K562 (cell line): ENCODE measurements at regions not wholly inside any gene's neighbourhood (a gene's known extent, or its start where the extent isn't known, plus 50 kb on each side); places are given as distances from the start of the nearest gene placed in this dataset.

Experiments used
- AFF1 ChIP-seq, 2 experiments: fragments of 450-650 bp; IDR thresholded peaks; 2 replicates each; pipeline ENCODE4 v1.6.1; 2018; ENCODE audit warnings: mild to moderate bottlenecking in 2 of 2, low read depth in 1 of 2; ENCODE audit not compliant: partially characterized antibody in 2 of 2
- ELK3 ChIP-seq: fragments of 450-650 bp; formaldehyde crosslinking; IDR thresholded peaks from 2 replicates; pipeline ENCODE4 v1.4.0; 2020; ENCODE audit warnings: mild to moderate bottlenecking
- EP300 ChIP-seq: IDR thresholded peaks from 2 replicates; pipeline ENCODE4 v1.6.1; 2012; ENCODE audit warnings: low read length, improper control_type of control experiment
- FOS ChIP-seq: IDR thresholded peaks from 3 replicates; pipeline ENCODE4 v1.6.1; 2011; ENCODE audit not compliant: insufficient read length; ENCODE audit errors: extremely low read depth
- HDAC2 ChIP-seq: fragments of 450-650 bp; IDR thresholded peaks from 2 replicates; pipeline ENCODE4 v1.6.1; 2016; ENCODE audit warnings: mild to moderate bottlenecking
- HMGXB4 ChIP-seq: sonication (generic); formaldehyde crosslinking; IDR thresholded peaks from 2 replicates; pipeline ENCODE4 v1.8.1; 2023; ENCODE audit warnings: mild to moderate bottlenecking, missing genetic modification reagents
- MXI1 ChIP-seq: IDR thresholded peaks from 2 replicates; pipeline ENCODE4 v1.6.1; 2011; ENCODE audit warnings: low read depth, mild to moderate bottlenecking, improper control_type of control experiment, low read length
- POLR2A ChIP-seq: fragments of 450-650 bp; conservative IDR thresholded peaks from 2 replicates; pipeline ENCODE4 v1.6.1; 2016
- RBFOX2 ChIP-seq: fragments of 200-400 bp; formaldehyde crosslinking; IDR thresholded peaks from 2 replicates; pipeline ENCODE4 v1.6.1; 2017; ENCODE audit warnings: low read depth, mild to moderate bottlenecking, low read length, moderate library complexity
- SPI1 ChIP-seq: IDR thresholded peaks from 2 replicates; pipeline ENCODE4 v1.6.1; 2011; ENCODE audit warnings: low read depth, low read length, control low read depth, borderline replicate concordance
- ZBTB34 ChIP-seq: fragments of 250-450 bp; sonication (Bioruptor Pico); IDR thresholded peaks from 2 replicates; pipeline ENCODE4 v1.8.0; 2021; ENCODE audit warnings: mild to moderate bottlenecking, moderate library complexity
- ZEB2 ChIP-seq: fragments of 450-650 bp; IDR thresholded peaks from 2 replicates; pipeline ENCODE4 v1.6.1; 2016
- ZNF143 ChIP-seq: sonication (generic); formaldehyde crosslinking; IDR thresholded peaks from 2 replicates; pipeline ENCODE4 v1.9.0; 2022; ENCODE audit warnings: mild to moderate bottlenecking, missing genetic modification reagents
- ZNF583 ChIP-seq: fragments of 250-450 bp; sonication (Bioruptor Pico); IDR thresholded peaks from 2 replicates; pipeline ENCODE4 v1.4.0; 2020
- ZNF695 ChIP-seq: fragments of 450-650 bp; formaldehyde crosslinking; IDR thresholded peaks from 2 replicates; pipeline ENCODE4 v1.4.0; 2020; ENCODE audit warnings: mild to moderate bottlenecking, moderate library complexity
- ZNF76 ChIP-seq: fragments of 250-450 bp; sonication (Bioruptor Pico); IDR thresholded peaks from 2 replicates; pipeline ENCODE4 v1.4.0; 2020; ENCODE audit warnings: mild to moderate bottlenecking, moderate library complexity, borderline replicate concordance

GRCh38 chr4:10180927-10181744 lies 64.5 kb upstream of the WDR1 start (continued):
- TF ChIP-seq AFF1 (IDR thresholded peaks at IDR 0.05; ENCODE audit: low read depth in 1 of 2, partially characterized antibody in 2 of 2) (peak; percentile 81 to 98), ZNF583 (CRISPR knock-in tag) (peak; percentile 83; the same call in 1 of the 2 replicates), ZNF143 (CRISPR knock-in tag) (0 out of 2 replicates have a peak, but pooled peaks have one; percentile 9), ZNF76 (peak; percentile 71; the same call in 1 of the 2 replicates), EP300 (peak; percentile 99), FOS (no peak), ZEB2 (peak; percentile 88; the same call in 1 of the 2 replicates), ZNF695 (CRISPR knock-in tag) (no peak), RBFOX2 (peak; percentile 78), HDAC2 (peak; percentile 96), ELK3 (no peak), POLR2A (peak; percentile 82), HMGXB4 (CRISPR knock-in tag) (peak; percentile 52; the same call in 1 of the 2 replicates), ZBTB34 (CRISPR knock-in tag) (peak; percentile 28; the same call in 1 of the 2 replicates), MXI1 (no peak; the same call in 1 of the 2 replicates), SPI1 (peak; percentile 86)
